ENCODE measurements at regions not wholly inside any gene's neighbourhood (a gene's known extent, or its start where the extent isn't known, plus 50 kb on each side); places are given as distances from the start of the nearest gene placed in this dataset.

DNA sequence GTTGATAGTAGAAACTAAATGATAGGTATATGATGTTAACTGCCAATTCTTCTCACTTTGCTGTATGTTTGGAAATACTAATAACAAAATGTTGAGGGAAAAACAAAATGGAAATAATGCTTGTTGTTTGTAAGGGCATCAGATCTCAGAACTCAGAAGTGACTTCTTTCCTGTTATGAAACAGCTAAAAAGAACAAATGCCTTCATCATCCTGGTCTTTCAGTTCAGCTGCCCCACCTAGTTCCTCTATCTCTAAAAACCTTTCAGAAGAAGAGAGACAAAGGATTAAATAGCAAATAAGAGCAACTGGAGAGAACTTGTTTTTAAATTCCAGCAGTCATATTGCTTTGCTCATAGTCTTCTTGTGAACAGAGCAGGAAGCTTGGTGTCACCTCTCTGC, 345.3 kb upstream of the NCAM1 start:
- no peaks in the 10 kb centered on the region for H3K9me3 ChIP-seq (ENCODE audit: low read depth)
- TF ChIP-seq EZH2 (IDR thresholded peaks at IDR 0.05; ENCODE audit: borderline replicate concordance), result no peak
- no peak for TF ChIP-seq CTCF (IDR thresholded peaks at IDR 0.05; ENCODE audit: poor library complexity)
- TF ChIP-seq EZH2phosphoT487 (IDR thresholded peaks at IDR 0.05; ENCODE audit: low read depth, severe bottlenecking, unreplicated experiment), result no peak
- no peak overlapping the region for H2AFZ ChIP-seq
- H3K36me3 ChIP-seq (replicated peaks; ENCODE audit: insufficient read depth, low read depth), result no peaks in the 10 kb centered on the region
- H3K79me2 ChIP-seq, result no peaks in the 10 kb centered on the region
- peaks cover 9% of the 10 kb centered on the region for H3K4me1 ChIP-seq (ENCODE audit: insufficient read depth)
- no peak overlapping the region for H3K4me3 ChIP-seq
- H3K27ac ChIP-seq, result no peak overlapping the region
- no peaks in the 10 kb centered on the region for H4K20me1 ChIP-seq (ENCODE audit: insufficient read depth, poor library complexity, severe bottlenecking)
- no peak overlapping the region for H3K4me2 ChIP-seq
- H3K9me2 ChIP-seq (replicated peaks; ENCODE audit: insufficient read depth), result no peaks in the 10 kb centered on the region
- no peaks in the 10 kb centered on the region for H3K27me3 ChIP-seq
- DNase-seq (ENCODE audit: low spot score), result no peak

- no peak overlapping the region for H3K27ac ChIP-seq
- H3K36me3 ChIP-seq (replicated peaks; ENCODE audit: insufficient read depth, low read depth), result no peaks in the 10 kb centered on the region
- no peaks in the 10 kb centered on the region for H4K20me1 ChIP-seq (ENCODE audit: insufficient read depth, poor library complexity, severe bottlenecking)
- no peaks in the 10 kb centered on the region for H3K27me3 ChIP-seq
- no peaks in the 10 kb centered on the region for H3K9me2 ChIP-seq (replicated peaks; ENCODE audit: insufficient read depth)
- H3K4me1 ChIP-seq (ENCODE audit: insufficient read depth), result peaks cover 9% of the 10 kb centered on the region
- TF ChIP-seq EZH2 (IDR thresholded peaks at IDR 0.05; ENCODE audit: borderline replicate concordance), result no peak
- TF ChIP-seq EZH2phosphoT487 (IDR thresholded peaks at IDR 0.05; ENCODE audit: low read depth, severe bottlenecking, unreplicated experiment), result no peak
- TF ChIP-seq CTCF (IDR thresholded peaks at IDR 0.05; ENCODE audit: poor library complexity), result no peak
- no peaks in the 10 kb centered on the region for H3K9me3 ChIP-seq (ENCODE audit: low read depth)
- DNase-seq (ENCODE audit: low spot score), result no peak
- H3K4me3 ChIP-seq, result no peak overlapping the region
- no peak overlapping the region for H2AFZ ChIP-seq
- H3K79me2 ChIP-seq, result no peaks in the 10 kb centered on the region
- 83% methylated on average over 4 of the region's 4 CpGs for WGBS (ENCODE audit: low lambda C conversion rate, missing lambda C conversion rate)
- no peak overlapping the region for H3K4me2 ChIP-seq
Observed at GRCh38 chr11:112616327-112617097, 344.7 kb upstream of the NCAM1 start.

DNA sequence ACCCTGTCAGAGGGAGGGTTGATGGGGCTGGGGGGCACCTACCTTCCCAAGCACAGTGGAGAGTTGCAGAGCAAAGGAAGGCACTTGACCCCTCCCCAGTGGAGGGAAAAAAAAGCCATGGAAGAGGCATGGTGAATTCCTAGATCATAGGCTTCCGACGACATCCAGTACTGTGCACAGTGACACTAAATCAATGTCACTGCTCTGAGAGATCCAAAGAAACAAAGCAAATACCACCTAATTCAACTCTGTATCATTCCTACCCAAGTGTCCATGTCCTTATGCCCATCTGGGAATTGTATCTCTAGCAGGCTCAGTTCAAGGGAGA, 344.2 kb upstream of the NCAM1 start:
- no peak overlapping the region for H2AFZ ChIP-seq
- H3K4me2 ChIP-seq, result no peak overlapping the region
- H3K36me3 ChIP-seq (replicated peaks; ENCODE audit: insufficient read depth, low read depth), result no peaks in the 10 kb centered on the region
- TF ChIP-seq CTCF (IDR thresholded peaks at IDR 0.05; ENCODE audit: poor library complexity) (no peak), EZH2phosphoT487 (IDR thresholded peaks at IDR 0.05; ENCODE audit: low read depth, severe bottlenecking, unreplicated experiment) (no peak), EZH2 (IDR thresholded peaks at IDR 0.05; ENCODE audit: borderline replicate concordance) (no peak)
- H3K27me3 ChIP-seq, result no peaks in the 10 kb centered on the region
- no peaks in the 10 kb centered on the region for H3K9me3 ChIP-seq (ENCODE audit: low read depth)
- no peak overlapping the region for H3K27ac ChIP-seq
- no peaks in the 10 kb centered on the region for H3K79me2 ChIP-seq
- no peaks in the 10 kb centered on the region for H3K9me2 ChIP-seq (replicated peaks; ENCODE audit: insufficient read depth)
- no peak for DNase-seq (ENCODE audit: low spot score)
- peaks cover 9% of the 10 kb centered on the region for H3K4me1 ChIP-seq (ENCODE audit: insufficient read depth)
- 81% methylated on average over 2 of the region's 2 CpGs for WGBS (ENCODE audit: low lambda C conversion rate, missing lambda C conversion rate)
- H4K20me1 ChIP-seq (ENCODE audit: insufficient read depth, poor library complexity, severe bottlenecking), result no peaks in the 10 kb centered on the region
- H3K4me3 ChIP-seq, result no peak overlapping the region

All from hepatocyte (in vitro differentiated cells).